GM19328 (cell line): ENCODE measurements at regions not wholly inside any gene's neighbourhood (a gene's known extent, or its start where the extent isn't known, plus 50 kb on each side); places are given as distances from the start of the nearest gene placed in this dataset.
"Not testable (repeated sequence)": the region's sequence is repeated elsewhere in the genome, so short reads cannot be mapped to it uniquely, and the experiment has no call there.

Experiments used
- ATAC-seq: cut with Tn5 transposase; IDR thresholded peaks from one replicate; pipeline ENCODE4 v1.9.1; 2021; ENCODE audit warnings: mild to moderate bottlenecking, moderate library complexity; ENCODE audit not compliant: unreplicated experiment

GRCh38 chr15:38726187-38726586 is 161.6 kb upstream of the RASGRP1 start:
- no peak for ATAC-seq

DNA sequence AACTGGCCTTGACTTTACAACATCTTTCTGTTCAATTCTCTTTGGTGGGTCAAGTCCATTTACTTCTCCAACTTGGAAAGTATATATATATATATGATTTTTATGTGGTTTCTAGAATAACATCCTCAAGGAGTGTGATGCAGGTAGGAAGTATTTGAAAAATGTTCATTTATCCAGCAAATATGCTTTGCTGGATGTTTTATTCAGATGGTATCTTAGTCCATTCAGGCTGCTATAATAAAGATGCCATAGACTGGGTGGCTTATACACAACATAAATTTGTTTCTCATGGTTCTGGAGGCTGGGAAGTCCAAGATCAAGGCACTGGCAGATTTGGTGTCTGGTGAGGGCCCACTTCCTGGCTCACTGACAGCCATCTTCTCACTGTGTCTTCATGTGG is 168.7 kb upstream of the RASGRP1 start:
- ATAC-seq, result no peak

GRCh38 chr15:38740206-38740605 is 175.6 kb upstream of the RASGRP1 start:
- ATAC-seq, result no peak

DNA sequence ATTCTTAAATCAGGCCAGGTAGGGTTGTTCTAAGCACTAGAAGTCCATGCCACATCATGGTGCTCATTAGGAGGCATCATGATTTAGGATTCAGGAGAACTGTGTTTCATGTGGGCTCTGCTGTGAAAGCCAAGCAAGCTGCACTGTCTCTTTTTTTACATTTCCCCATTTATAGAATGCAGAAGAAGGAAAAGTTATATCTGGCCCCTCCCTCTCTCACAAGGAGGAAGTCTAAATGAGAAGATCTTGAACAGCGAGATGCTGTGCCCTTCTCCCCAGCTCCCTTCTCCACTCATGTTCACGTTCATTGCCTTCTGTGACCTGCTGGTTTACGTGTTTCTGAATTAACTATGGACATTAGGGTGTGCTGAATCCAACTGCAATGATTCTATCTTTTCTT is 178.5 kb upstream of the RASGRP1 start:
- no peak for ATAC-seq

DNA sequence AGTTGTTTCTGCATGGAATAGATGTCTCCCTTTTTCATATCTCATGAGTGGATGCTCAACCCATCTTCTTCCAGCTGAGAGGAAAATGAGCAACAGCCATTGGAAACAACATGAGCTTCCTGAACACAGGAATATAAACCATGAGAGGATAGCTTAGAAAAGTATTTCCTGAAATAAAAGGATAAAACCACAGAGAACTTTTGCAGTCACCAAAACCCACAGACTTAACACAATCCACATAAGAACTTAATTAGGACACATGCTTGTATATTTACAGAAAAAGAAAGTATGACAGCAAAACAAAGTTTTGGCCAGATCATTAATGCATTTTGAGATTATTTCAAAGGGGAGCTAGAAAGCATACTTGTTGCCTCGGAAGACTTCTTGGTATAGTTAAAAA is 180.5 kb upstream of the RASGRP1 start:
- ATAC-seq, result no peak

DNA sequence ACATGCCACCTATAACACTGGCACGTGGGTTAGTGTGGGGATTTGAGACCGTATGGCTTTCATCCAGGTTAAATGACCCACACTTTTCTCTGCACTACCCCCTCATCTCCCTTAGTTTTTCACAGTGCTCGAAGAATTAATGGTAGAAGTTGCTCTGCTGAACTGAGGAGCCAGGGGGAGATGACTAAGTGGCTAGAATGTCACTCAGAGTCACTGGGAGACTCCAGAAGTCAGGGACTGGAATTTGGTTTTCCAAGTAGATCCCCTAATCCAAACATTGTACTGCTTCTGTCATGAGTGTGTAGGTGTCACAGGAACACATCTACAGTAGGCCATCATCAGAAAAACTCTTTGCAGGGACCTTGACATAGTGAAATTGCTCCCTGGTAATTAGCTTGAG is 181.0 kb upstream of the RASGRP1 start:
- no peak for ATAC-seq

- ATAC-seq, result no peak
Observed at GRCh38 chr15:38746211-38746610, 181.6 kb upstream of the RASGRP1 start.

GRCh38 chr15:38748710-38749109 is 184.1 kb upstream of the RASGRP1 start:
- ATAC-seq, result no peak

DNA sequence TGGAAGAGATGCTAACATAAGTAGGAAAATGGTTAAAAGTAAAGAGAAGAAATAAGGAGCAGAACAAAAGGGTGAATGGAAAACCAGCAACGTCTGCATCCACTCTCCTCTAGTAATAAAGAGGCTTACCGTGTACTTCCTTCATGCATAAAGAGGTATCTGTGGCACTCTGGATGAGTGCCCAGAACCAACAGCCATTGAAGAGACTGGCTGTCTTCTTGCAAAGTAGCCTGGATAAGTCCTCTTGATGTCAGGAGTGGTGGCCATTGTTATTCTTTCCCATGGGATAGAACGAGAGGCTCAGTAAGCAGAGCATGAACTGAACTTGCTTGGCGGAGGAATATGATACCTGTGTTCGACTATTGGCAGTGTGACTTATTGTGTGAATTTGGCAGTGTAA is 186.2 kb upstream of the RASGRP1 start:
- no peak for ATAC-seq

DNA sequence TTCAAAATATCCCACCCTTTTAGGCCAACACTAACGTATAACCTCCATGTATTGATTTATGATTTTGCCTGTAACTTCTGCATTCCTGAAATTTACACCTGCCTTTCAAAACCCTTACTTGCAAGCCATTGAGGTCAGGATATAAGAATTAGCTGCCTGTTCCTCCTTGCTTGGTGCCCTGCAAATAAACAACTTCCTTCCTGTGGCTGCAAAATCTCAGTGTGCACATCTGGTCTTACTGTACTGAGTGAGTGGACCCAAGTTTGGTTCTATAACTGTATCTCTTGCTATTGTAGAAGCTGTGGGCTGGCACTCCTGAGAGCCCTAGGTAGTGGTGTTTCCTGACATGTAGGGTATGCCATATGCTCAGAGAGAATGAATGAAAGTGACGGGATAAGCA is 191.1 kb upstream of the RASGRP1 start:
- ATAC-seq, result no peak

DNA sequence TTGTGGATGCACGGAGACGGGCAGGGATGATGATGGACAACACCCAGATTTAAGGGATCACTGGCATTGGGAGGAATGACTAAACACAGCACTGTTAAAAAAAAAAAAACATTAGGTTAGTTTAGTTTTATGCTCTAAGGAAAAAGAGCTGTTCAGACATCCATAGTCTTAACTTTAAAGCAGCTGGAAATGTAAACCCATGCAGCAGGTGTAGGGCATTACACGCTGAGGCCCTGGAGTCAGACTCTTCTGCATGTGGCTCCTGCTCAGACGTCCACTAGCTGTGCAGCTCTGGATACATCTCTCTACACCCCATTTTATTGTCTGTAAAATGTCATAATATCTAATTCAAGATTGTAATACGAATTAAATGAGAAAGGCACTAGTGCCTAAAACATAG is 191.8 kb upstream of the RASGRP1 start:
- no peak for ATAC-seq

DNA sequence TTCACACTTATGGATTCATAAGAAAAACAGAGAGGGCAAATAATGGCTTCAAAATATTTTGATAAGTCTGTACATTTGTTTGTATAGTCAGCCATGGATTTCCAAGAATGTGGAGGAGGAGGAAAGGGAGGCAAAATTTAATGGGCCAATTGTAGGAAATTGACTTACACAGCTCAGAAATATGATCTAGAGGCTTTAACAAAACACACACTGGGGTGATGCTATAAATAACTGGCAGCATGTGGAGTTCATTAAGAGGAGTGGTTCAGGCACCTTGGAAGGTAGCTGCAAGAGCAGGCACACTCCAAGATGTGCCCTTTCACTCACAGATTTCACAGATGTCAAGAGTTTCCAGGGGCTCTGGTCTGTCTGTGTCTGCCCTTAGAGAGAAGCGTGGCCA is 193.4 kb upstream of the RASGRP1 start:
- no peak for ATAC-seq

DNA sequence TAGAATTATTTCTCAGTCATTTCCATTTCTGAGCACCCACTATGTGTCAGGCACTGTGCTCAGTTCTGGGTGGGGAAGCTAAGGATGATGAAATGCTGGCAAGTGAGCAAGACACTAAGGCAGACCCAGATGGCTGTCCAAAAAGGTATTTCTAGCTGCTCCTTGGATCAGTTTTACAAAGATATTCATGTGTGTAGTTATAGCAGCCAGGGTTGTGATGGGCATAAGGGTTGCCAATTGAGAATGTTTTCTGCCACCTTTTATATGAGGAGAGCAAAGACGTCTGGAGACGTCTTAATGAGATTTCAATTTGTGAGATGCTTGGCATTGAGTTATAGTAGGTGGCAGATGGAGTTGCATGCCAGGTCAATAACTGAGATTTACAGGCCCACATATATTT is 197.1 kb upstream of the RASGRP1 start:
- no peak for ATAC-seq

DNA sequence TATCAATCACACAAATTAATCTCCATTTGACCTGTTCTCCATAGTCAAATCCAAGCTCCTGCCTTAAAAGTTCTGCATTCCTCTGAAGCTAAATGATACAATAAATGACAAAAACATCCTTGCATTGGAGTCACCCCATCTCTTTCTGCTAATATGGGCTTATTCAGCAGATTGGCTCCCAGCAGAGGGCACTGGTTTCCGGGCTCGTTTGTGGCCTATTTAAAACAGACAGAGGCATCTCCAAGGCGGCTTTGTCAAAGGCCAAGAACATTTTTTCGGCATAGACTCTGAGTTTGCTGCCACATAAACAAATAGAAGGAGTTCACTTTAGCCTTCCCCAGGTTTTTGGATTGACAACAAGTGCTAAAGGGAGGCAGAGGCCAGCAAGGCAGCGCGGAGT is 204.4 kb upstream of the RASGRP1 start:
- ATAC-seq, result no peak

- ATAC-seq, result no peak
Observed at GRCh38 chr15:38769492-38769891, 204.9 kb upstream of the RASGRP1 start.

DNA sequence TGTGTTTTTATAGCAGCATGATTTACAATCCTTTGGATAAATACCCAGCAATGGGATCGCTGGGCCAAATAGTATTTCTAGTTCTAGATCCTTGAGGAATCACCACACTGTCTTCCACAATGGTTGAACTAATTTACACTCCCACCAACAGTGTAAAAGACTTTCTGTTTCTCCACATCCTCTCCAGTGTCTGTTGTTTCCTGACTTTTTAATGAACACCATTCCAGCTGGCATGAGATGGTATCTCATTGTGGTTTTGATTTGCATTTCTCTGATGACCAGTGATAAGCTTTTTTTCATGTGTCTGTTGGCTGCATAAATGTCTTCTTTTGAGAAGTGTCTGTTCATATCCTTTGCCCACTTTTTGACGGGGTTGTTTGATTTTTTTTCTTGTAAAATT is 209.5 kb upstream of the RASGRP1 start:
- ATAC-seq, result not testable (repeated sequence)

- ATAC-seq, result no peak
Observed at GRCh38 chr15:38781196-38781595, 216.6 kb upstream of the RASGRP1 start.

DNA sequence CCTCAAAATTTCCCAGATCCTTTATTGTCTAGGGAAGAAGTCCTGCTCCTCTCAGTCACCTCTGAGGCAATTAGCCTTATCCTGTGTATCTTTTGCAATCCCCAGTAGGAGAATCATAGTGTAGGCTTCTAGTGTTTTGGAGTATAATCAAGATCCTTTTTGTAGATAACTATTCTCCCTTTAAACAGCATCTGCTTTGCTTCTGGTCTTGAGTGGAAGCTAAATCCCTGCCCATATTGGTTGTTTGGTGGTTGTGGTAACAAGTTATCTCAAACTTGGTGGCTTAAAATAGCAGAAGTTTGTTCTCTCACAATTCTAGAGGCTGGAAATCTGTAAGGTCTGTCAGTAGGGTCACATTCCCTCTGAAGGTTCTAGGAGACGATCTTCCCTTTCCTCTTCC is 217.5 kb upstream of the RASGRP1 start:
- ATAC-seq, result no peak

GRCh38 chr15:38788918-38789317 is 224.3 kb upstream of the RASGRP1 start:
- ATAC-seq, result no peak

DNA sequence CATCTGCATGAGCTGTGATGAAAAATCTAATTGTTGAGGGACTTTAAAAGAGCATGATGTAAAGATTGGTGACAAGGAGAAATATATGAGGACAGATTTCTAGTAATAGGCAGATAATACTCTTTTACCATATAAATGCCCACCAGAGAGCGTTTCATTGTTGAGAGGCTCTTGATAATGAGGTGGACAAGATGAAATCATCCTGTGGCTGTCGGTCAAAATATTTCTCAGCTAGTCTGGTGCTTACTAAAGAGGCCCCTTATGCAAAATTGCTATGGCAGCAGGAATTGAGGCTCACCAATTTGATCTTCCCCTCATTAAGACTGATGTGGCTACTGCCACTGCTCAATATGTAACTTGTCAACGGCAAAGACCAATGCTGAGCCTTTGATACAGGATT is 225.0 kb upstream of the RASGRP1 start:
- ATAC-seq, result no peak

- no peak for ATAC-seq
Observed at GRCh38 chr15:38793206-38793810, 228.7 kb upstream of the RASGRP1 start.

DNA sequence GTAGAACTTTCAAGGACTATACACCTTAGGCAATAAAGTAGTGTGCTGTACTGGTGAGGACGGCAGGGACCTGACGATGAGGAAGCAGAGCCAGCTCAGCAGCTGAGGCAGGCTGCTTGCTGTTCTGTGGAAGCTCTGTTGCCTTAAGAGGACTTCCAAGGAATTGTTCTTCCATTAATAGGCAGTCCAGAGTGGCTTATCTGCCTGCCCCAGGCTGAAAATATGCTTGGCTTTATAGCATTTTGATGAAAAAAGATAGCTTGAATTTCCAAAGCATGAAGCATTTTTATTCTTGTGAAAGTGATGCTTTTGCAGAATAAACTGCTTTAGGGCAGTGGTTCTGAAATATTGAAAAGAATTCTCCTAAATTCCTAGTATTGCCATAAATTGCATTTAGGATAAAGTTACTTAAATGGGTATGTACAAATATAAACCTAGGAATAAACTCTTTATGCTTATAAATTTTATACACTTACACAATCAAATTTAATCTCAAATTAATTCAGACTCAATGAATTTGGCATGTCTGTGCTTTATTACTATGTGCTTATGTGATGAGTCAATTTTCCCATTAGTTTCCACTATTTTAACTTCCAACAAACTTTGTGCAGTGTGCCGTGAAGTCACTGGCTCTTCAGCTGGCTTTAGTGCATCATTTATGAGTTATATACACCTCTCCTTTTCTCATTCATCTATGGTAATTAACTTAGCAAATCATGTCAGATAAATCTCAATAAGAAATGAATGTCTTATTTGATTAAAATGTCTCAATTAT is 231.0 kb upstream of the RASGRP1 start:
- no peak for ATAC-seq

- no peak for ATAC-seq
Observed at GRCh38 chr15:38796589-38796988, 232.0 kb upstream of the RASGRP1 start.
